Left forelimb (tissue), 1 donor: ENCODE measurements at regions not wholly inside any gene's neighbourhood (a gene's known extent, or its start where the extent isn't known, plus 50 kb on each side); places are given as distances from the start of the nearest gene placed in this dataset.
A peak's percentile ranks its signal among the peaks of the same experiment; 100 is the strongest.
"Not testable (repeated sequence)": the region's sequence is repeated elsewhere in the genome, so short reads cannot be mapped to it uniquely, and the experiment has no call there.

Source experiments
- DNase-seq: peaks from one replicate; pipeline ENCODE4 v3.0.0-alpha.2; 2018; ENCODE audit warnings: low spot score

- not testable (repeated sequence) for DNase-seq
Measured at GRCh38 chr11:94235772-94236171, 68.6 kb upstream of the IZUMO1R start.

GRCh38 chr11:94236416-94236815 lies 68.0 kb upstream of the IZUMO1R start:
- DNase-seq, result not testable (repeated sequence)

GRCh38 chr11:94237447-94238153 lies 66.8 kb upstream of the IZUMO1R start:
- peak; percentile 68 for DNase-seq

GRCh38 chr11:94238154-94238735 lies 66.1 kb upstream of the IZUMO1R start:
- DNase-seq, result not testable (repeated sequence)

GRCh38 chr11:94238774-94239173 lies 65.6 kb upstream of the IZUMO1R start:
- not testable (repeated sequence) for DNase-seq

- no peak for DNase-seq
Measured at GRCh38 chr11:94241896-94242295, 62.5 kb upstream of the IZUMO1R start.

GRCh38 chr11:94243571-94244515 lies 60.5 kb upstream of the IZUMO1R start:
- no peak for DNase-seq

- DNase-seq, result no peak
Measured at GRCh38 chr11:94245121-94245520, 59.3 kb upstream of the IZUMO1R start.

GRCh38 chr11:94248301-94248700 lies 56.1 kb upstream of the IZUMO1R start:
- DNase-seq, result not testable (repeated sequence)

- DNase-seq, result no peak
Measured at GRCh38 chr11:94254214-94254613, 50.2 kb upstream of the IZUMO1R start.
